GM18505 (cell line): ENCODE measurements at regions not wholly inside any gene's neighbourhood (a gene's known extent, or its start where the extent isn't known, plus 50 kb on each side); places are given as distances from the start of the nearest gene placed in this dataset.
"Not testable (repeated sequence)": the region's sequence is repeated elsewhere in the genome, so short reads cannot be mapped to it uniquely, and the experiment has no call there.

Experiments used
- ATAC-seq: cut with Tn5 transposase; IDR thresholded peaks from one replicate; pipeline ENCODE4 v1.9.1; 2021; ENCODE audit not compliant: unreplicated experiment
- POLR2A ChIP-seq: IDR thresholded peaks from 4 replicates; pipeline ENCODE4 v1.6.1; 2011; ENCODE audit warnings: borderline replicate concordance; ENCODE audit not compliant: insufficient read depth, insufficient read length; ENCODE audit errors: extremely low read depth

GRCh38 chr2:199216253-199216652, 241.5 kb downstream of the SATB2 start:
- ATAC-seq = no peak
- no peak for TF ChIP-seq POLR2A

DNA sequence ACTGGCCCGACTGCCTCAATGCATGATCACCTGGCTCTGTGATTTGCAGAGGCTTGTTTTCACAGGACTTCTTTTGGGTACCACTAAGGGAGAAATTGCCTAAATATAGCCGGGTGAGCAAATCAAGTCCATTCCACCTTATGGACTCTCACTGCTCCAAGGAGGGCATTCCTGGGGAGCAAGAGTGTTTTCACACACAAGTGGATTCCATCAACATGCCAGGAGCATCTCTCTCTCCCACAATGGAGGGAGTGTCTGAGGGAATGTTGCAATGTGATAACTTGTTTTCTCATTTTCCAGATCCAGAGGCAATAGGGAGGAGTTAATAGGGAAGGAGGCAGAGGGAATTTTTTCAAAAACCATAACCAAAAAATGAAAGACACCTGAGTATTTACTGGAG, 250.7 kb downstream of the SATB2 start:
- TF ChIP-seq POLR2A = no peak
- ATAC-seq = no peak

DNA sequence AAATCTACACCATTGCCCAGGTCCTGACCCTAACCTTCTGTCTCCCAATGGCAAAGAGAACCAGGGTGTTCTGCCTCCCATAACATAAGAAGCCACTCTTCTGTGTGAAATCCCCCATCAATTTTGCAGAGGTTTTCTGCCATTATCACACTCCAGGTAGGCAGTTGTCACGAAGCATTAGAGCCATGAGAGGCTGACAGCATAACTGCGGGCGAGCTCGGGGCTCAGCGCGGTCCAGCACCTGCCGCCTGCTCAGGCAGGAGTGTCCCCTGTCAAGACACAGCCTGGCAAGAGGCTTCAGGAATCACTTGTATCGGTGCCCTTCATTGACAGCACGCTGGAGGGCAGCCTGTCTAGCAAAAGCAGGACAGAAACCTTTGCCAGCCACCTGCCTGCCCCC, 251.2 kb downstream of the SATB2 start:
- ATAC-seq = no peak
- no peak for TF ChIP-seq POLR2A

DNA sequence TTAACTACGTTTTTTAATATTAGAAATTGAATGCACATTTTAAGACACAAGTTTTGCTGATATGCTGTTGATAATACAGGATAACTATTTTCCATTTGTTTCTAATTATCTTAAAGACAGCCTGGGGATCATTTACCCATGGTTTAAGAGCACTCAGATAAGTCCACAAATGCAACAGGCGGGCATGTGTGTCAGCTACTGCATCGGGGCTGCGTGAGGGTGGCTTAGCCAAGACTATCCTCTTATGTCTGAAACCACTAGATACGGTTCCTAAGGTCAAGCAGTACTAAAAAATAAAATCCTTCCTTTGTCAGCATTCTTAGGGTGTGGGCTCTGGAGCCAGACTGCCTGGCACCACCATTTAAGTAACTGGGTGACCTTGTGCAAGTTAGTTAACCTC, 254.8 kb downstream of the SATB2 start:
- ATAC-seq = no peak

DNA sequence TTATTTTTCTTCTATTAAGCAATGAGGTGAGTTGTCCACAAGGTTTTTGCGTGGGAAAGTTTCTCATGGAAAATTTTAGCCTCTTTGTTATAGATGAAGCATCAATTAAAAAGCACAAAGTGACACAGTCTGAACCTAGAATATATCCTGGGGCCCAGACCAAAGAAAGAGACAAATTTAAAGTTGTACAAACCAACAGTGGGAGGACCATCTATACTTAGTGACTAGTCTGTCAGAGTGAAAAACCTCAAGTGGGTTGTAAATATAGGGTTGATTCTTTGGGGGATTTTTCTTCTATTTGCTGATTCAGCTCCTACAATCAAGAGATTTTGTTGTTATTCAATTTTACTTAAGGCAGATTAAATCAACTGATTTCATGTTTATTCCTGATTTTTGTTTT, 256.2 kb downstream of the SATB2 start:
- TF ChIP-seq POLR2A = no peak
- ATAC-seq = no peak

More for the DNA sequence above, 254.8 kb downstream of the SATB2 start:
- TF ChIP-seq POLR2A = no peak

GRCh38 chr2:199199797-199200196, 257.9 kb downstream of the SATB2 start:
- no peak for ATAC-seq
- no peak for TF ChIP-seq POLR2A

DNA sequence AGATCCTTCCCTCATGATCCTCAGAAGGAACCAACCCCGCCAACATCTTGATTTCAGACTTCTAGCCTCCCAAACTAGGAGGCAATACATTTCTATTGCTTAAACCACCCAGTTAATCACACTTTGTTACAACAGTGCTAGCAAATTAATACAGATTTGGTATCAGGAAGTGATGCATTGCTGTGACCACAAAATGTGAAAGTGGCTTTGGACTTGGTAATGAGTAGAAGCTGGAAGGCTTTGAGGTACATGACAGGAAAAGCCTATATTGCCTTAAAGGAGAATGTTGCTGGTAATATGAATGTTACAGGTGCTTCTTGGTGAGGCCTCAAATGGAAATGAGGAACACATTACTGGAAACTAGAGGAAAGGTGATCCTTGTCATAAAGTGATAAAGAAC, 260.3 kb downstream of the SATB2 start:
- ATAC-seq = no peak
- TF ChIP-seq POLR2A = no peak

DNA sequence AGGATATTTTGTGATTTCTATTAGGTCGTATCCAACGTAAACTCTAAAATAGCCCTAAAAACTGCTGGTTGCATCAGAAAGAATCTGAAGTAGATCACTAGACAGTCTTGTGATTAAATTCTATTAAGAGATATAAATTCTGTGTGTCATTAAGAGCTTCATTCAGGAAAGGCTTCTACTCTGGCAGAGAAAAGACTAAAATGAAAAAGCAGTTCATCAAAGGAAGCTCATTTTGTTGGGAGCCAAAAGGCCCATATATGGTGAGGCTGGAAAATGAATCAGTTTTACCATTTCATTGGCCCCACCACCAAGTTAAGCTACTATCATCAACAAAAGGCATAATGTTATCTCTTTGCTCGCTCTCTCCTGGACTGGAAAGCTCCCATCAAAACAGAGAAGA, 261.1 kb downstream of the SATB2 start:
- ATAC-seq = no peak
- no peak for TF ChIP-seq POLR2A

- no peak for TF ChIP-seq POLR2A
- ATAC-seq = no peak
Measured at GRCh38 chr2:199195927-199196502, 261.7 kb downstream of the SATB2 start.

DNA sequence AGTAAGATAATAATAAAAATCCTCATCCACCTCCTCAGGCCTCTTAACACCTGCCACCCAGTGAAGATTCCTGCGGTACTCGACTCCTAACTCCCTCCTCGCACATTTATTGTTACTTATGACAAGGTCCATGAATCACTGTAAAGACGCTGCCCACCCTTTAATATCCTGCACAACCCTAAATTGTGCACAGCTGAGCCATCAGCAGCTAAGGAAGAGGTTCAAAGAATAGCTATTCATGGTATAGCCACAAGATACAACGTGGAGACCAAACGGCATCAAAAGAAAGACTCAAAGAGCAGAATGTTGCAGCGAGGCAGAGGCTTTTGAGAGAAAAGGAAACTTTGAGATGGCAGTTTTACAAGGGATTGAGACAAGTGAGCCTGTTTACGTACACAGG, 266.3 kb downstream of the SATB2 start:
- TF ChIP-seq POLR2A = no peak
- no peak for ATAC-seq

DNA sequence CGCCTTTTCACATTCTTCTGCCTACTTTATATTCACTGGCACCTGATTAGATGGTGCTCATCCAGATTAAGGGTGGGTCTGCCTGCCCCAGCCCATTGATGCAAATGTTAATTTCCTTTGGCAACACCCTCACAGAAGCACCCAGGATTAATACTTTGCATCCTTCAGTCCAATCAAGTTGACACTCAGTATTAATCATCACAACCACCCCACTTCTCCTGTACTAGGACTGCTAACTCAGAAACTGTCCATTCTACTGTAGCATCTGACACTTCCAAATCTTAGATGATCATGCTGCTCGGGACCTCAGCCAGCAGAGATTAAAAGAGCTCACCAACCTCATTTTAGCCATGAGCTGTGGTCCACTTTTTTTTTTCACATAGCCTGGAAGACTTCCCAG, 268.5 kb downstream of the SATB2 start:
- TF ChIP-seq POLR2A = no peak
- no peak for ATAC-seq

- TF ChIP-seq POLR2A = no peak
- ATAC-seq = no peak
Measured at GRCh38 chr2:199186301-199186751, 271.4 kb downstream of the SATB2 start.

GRCh38 chr2:199185174-199185573, 272.6 kb downstream of the SATB2 start:
- not testable (repeated sequence) for ATAC-seq

DNA sequence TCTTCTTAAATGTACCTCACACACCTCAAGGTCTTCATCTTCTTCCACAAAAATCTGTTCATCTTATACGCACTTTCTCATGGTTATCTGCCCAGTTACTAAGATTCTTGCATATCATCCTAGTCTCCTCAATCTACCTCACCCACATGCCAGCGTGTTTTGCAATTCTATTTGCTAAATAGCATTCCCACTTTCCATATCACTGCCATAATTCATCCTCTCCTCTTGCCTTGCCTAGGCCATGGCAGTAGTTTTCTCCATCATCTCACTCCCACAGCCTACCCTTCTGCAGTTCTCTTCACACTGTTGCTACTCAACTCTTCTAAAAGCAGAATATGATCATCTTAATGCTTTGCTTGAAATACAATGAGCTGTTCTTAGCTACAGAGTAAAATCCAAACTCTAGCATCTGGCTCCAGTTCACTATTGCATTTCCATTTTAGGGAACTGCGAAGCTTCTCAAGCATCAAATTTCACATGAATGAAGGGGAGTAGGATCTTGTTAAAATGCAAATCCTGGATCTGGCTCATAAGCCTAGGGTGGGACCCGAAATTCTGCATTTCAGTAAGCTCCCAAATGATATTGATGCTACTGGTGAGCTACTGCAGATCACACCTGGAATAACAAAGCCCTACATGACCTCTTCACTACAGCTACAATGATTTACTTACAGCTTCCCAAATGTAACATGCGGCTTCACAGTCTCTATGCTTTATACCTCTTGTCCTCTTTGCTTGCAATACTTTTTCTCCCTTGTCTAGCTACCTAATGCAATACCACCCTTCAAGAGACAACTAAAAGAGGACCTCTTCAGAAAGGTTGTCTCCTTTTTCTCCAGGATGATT, 293.9 kb downstream of the SATB2 start:
- no peak for ATAC-seq
- no peak for TF ChIP-seq POLR2A
